Umbilical cord (tissue), 1 donor: ENCODE measurements at regions not wholly inside any gene's neighbourhood (a gene's known extent, or its start where the extent isn't known, plus 50 kb on each side); places are given as distances from the start of the nearest gene placed in this dataset.
"Not testable (repeated sequence)": the region's sequence is repeated elsewhere in the genome, so short reads cannot be mapped to it uniquely, and the experiment has no call there.

Experiments used
- DNase-seq: peaks from one replicate; pipeline ENCODE4 v3.0.0-alpha.2; 2015; ENCODE audit warnings: low spot score

GRCh38 chr18:15315301-15315700 lies 567.3 kb downstream of the ANKRD30B start:
- DNase-seq, result not testable (repeated sequence)

- DNase-seq, result not testable (repeated sequence)
Observed at GRCh38 chr18:15318655-15319054, 570.7 kb downstream of the ANKRD30B start.

GRCh38 chr18:15329713-15330112 lies 581.7 kb downstream of the ANKRD30B start:
- not testable (repeated sequence) for DNase-seq

- not testable (repeated sequence) for DNase-seq
Observed at GRCh38 chr18:15330149-15330548, 582.2 kb downstream of the ANKRD30B start.

- not testable (repeated sequence) for DNase-seq
Observed at GRCh38 chr18:15330600-15330999, 582.6 kb downstream of the ANKRD30B start.

- not testable (repeated sequence) for DNase-seq
Observed at GRCh38 chr18:15375671-15376070, 627.7 kb downstream of the ANKRD30B start.

DNA sequence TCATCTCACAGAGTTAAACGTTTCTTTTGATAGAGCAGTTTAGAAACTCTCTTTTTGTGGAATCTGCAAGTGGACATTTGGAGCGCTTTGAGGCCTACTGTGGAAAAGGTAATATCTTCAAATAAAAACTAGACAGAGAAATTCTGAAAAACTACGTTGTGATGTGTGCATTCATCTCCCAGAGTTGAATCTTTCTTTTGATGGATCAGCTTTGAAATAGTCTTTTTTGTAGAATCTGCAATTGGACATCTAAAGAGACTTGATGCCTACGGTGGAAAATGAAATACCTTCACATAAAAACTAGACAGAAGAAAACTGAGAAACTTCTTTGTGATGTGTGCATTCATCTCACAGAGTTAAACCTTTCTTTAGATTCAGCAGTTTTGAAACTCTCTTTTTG lies 659.9 kb downstream of the ANKRD30B start:
- DNase-seq, result peak; percentile 9
